ENCODE measurements at regions not wholly inside any gene's neighbourhood (a gene's known extent, or its start where the extent isn't known, plus 50 kb on each side); places are given as distances from the start of the nearest gene placed in this dataset.

GRCh38 chr20:11776687-11777086 lies 141.0 kb upstream of the BTBD3 start:
- DNase-seq = no peak

- DNase-seq = no peak
Measured at GRCh38 chr20:11777387-11778205, 140.1 kb upstream of the BTBD3 start.

GRCh38 chr20:11778206-11778570 lies 139.5 kb upstream of the BTBD3 start:
- no peak for DNase-seq

GRCh38 chr20:11780765-11781369 lies 136.8 kb upstream of the BTBD3 start:
- DNase-seq = no peak

GRCh38 chr20:11783102-11783850 lies 134.4 kb upstream of the BTBD3 start:
- DNase-seq = no peak

- no peak for DNase-seq
Measured at GRCh38 chr20:11785885-11786507, 131.7 kb upstream of the BTBD3 start.

- no peak for DNase-seq
Measured at GRCh38 chr20:11790046-11790445, 127.6 kb upstream of the BTBD3 start.

- no peak for DNase-seq
Measured at GRCh38 chr20:11791316-11791715, 126.4 kb upstream of the BTBD3 start.

- no peak for DNase-seq
Measured at GRCh38 chr20:11791835-11792567, 125.7 kb upstream of the BTBD3 start.

GRCh38 chr20:11792568-11792953 lies 125.1 kb upstream of the BTBD3 start:
- no peak for DNase-seq

- no peak for DNase-seq
Measured at GRCh38 chr20:11794525-11794924, 123.2 kb upstream of the BTBD3 start.

- no peak for DNase-seq
Measured at GRCh38 chr20:11795071-11795615, 122.5 kb upstream of the BTBD3 start.

GRCh38 chr20:11796026-11796425 lies 121.7 kb upstream of the BTBD3 start:
- no peak for DNase-seq

GRCh38 chr20:11797156-11797555 lies 120.5 kb upstream of the BTBD3 start:
- no peak for DNase-seq

- DNase-seq = no peak
Measured at GRCh38 chr20:11799281-11799684, 118.4 kb upstream of the BTBD3 start.

GRCh38 chr20:11807054-11808048 lies 110.3 kb upstream of the BTBD3 start:
- no peak for DNase-seq

- no peak for DNase-seq
Measured at GRCh38 chr20:11808841-11809240, 108.9 kb upstream of the BTBD3 start.

- no peak for DNase-seq
Measured at GRCh38 chr20:11810311-11811083, 107.2 kb upstream of the BTBD3 start.

- DNase-seq = no peak
Measured at GRCh38 chr20:11813106-11813890, 104.4 kb upstream of the BTBD3 start.

- DNase-seq = no peak
Measured at GRCh38 chr20:11814267-11814666, 103.4 kb upstream of the BTBD3 start.

All from GF-D8 (cell line).